D721Med (cell line): ENCODE measurements at regions not wholly inside any gene's neighbourhood (a gene's known extent, or its start where the extent isn't known, plus 50 kb on each side); places are given as distances from the start of the nearest gene placed in this dataset.

Source experiments
- DNase-seq: peaks from one replicate; pipeline ENCODE4 v3.0.0; 2011; ENCODE audit warnings: low spot score; ENCODE audit not compliant: insufficient read length
- FAIRE-seq: peaks from 2 replicates; lab custom pipeline; 2011; peaks lifted over from hg19 to GRCh38; lab: Jason Lieb, UNC
- TF ChIP-seq, protein P1 (sequence below): IDR thresholded peaks from 2 replicates; pipeline ENCODE4 v1.5.1; 2012; ENCODE audit warnings: mild to moderate bottlenecking, control low read depth; ENCODE audit not compliant: insufficient read depth; ENCODE audit errors: missing control alignments

DNA sequence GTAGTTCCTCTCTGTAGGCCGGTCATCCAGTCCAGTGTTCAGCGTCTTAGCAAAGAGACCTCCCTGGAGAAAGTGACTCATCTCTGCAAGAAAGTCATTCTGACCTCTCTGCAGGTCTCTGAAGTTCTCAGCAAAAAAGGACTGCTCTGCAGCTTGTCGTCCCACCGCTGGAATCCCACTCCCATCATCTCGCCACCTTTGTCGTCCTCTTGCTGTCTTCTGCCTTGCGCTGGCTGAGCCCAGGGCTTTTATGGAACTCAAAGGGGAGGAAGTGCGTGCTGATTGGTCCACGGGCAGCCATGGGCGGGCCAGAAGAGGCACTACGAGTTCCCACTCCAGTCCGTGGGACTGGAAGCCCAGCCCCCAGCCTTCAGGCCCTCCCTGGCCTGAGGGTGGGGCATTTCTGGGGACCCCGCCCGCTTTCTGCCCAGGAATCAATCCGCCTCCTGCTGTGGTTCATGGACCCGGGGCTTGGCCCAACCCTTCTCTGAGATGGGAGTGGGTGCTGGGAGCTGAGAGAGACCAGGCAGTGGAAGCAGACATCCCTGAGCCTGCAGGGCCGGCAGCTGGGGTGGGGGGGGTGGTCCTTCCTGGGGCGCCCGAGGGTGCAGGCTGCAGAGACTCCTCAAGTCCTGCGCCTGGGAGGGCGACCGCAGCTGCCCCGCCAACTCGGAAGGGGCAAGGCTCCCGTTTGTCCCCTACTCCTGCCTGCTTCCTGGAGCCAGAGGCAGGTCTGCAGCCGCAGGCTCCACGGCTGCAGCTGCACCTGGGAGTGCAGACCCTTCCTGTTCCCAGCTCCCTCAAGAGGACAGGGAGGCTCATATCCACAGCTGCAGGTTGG is 660.7 kb upstream of the RAB6C start:
- DNase-seq (no peak), FAIRE-seq (no peak)

DNA sequence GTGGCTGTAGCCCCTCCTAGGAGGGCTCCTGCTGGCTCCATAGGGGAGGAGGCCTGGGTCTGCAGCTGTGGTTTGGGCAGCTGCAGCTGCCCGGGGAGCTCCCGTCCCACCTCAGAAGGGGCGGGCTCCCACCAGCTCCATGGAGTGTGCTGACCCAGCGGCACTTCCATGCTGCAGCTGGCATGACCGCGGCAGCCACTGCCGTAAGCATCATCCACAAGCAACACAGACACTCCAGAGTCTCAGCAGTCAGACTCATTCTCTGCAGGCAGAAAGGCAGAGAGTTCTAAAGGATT is 660.1 kb upstream of the RAB6C start:
- FAIRE-seq (no peak), DNase-seq (no peak)
- TF ChIP-seq, protein P1, sequence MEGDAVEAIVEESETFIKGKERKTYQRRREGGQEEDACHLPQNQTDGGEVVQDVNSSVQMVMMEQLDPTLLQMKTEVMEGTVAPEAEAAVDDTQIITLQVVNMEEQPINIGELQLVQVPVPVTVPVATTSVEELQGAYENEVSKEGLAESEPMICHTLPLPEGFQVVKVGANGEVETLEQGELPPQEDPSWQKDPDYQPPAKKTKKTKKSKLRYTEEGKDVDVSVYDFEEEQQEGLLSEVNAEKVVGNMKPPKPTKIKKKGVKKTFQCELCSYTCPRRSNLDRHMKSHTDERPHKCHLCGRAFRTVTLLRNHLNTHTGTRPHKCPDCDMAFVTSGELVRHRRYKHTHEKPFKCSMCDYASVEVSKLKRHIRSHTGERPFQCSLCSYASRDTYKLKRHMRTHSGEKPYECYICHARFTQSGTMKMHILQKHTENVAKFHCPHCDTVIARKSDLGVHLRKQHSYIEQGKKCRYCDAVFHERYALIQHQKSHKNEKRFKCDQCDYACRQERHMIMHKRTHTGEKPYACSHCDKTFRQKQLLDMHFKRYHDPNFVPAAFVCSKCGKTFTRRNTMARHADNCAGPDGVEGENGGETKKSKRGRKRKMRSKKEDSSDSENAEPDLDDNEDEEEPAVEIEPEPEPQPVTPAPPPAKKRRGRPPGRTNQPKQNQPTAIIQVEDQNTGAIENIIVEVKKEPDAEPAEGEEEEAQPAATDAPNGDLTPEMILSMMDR: no peak

More for the DNA sequence above, 660.7 kb upstream of the RAB6C start:
- TF ChIP-seq, protein P1: no peak

DNA sequence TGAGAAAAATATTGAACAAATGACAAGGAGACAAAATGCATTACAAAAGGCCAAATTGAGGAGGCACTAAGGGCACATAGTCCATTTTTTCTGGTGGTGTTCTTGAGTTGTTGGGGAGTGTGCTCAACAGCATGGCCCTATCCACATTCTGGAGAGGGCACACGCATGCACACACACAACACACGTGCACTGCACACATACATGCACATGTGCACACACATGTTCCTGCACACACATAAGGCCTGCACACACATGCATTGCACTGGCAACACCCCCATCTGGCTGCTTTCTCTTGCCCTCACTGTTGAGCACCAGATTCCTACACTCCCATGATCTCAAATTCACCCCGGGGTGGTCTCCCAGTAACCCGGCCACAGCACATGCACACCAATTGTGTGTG is 659.2 kb upstream of the RAB6C start:
- DNase-seq (no peak), FAIRE-seq (no peak)
- TF ChIP-seq, protein P1: no peak

DNA sequence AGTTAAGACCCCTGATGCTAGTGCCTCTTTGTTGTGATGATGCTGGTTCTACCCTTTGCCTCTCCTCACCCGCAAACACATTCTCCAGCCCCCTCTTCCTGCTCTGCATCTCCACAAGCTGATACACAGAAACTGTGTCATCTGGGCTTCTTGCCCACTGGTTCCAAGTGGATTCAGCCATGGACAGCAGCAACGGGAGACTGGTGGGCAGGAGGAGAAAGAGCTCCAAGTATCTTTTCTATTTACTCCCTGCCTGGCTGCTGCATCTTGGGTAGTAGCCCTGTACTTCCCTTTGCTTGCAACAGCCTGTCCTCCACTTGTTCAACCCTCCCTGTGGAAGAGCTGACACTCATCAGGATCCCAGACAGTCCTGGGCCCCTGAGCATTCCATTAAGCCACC is 655.1 kb upstream of the RAB6C start:
- FAIRE-seq (no peak), DNase-seq (no peak)
- TF ChIP-seq, protein P1: no peak

DNA sequence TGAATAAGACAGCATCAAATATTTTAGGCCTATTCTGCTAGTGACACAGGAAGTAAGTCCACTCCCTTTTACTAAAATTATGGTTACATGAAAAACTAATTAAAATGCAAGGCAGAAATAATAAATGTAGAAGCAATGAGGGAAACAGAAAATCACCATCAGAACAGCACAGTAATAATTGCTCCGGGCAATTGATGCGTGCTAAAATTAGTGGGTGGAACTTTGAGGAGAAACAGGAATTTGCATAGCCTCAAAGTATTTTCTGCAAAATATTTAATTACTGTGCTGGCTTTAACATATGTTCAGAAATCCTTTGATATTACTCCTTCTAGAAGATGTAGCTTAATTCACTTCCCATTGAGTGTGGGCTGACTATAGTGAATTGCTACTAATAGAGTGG is 654.3 kb upstream of the RAB6C start:
- TF ChIP-seq, protein P1: no peak
- FAIRE-seq: no peak

DNA sequence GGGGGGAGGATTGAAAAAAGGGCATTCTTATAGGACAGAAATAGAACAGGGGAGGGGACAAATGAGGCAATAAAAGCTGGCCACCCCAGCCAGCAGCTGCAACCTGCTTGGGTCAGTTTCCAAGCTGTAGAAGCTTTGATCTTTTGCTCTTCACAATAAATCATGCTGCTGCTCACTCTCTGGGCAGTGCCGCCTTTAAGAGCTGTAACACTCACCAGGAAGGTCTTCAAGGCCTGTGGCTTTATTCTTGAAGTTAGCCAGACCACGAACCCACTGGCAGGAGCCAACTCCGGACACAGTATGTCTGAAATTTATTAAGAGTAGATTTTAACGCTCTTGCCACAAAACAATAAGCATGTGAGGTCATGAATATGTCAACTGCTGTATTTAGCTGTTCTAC is 649.9 kb upstream of the RAB6C start:
- TF ChIP-seq, protein P1: no peak
- DNase-seq: no peak

More for the DNA sequence above, 654.3 kb upstream of the RAB6C start:
- no peak for DNase-seq

DNA sequence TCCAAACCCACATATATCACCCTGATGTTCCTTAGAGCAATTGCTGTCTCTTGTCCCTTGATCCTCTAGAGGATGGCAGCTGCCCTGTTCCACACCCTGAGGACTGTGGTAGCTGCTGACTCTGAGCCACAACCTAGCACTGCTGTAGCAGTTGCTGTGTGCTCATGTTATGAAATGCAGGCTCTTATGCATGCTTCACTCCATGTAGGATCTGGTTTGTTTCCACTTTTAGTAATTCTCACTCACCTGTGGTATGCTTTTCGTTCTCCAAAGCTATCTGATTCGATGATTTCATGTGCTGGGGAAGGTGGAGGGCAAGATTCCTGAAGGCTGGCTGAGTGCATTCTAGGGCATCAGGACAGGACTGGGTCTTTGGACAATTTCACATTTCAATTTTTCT is 649.0 kb upstream of the RAB6C start:
- TF ChIP-seq, protein P1: no peak
- no peak for DNase-seq
- FAIRE-seq: no peak

More for the DNA sequence above, 649.9 kb upstream of the RAB6C start:
- FAIRE-seq: no peak
